ENCODE measurements at regions not wholly inside any gene's neighbourhood (a gene's known extent, or its start where the extent isn't known, plus 50 kb on each side); places are given as distances from the start of the nearest gene placed in this dataset.

GRCh38 chr5:159667286-159667685 is 249.0 kb upstream of the ADRA1B start:
- Histone ChIP-seq H3K27ac (replicated peaks) (no peak overlapping the region), H3K27me3 (ENCODE audit: insufficient read depth, poor library complexity, severe bottlenecking) (no peaks in the 10 kb centered on the region), H3K4me3 (replicated peaks; ENCODE audit: insufficient read depth, low read length) (no peak overlapping the region)
- no peak for TF ChIP-seq SPI1 (IDR thresholded peaks at IDR 0.05; ENCODE audit: borderline replicate concordance, low read depth)
- no peak for DNase-seq (ENCODE audit: low read depth in 1 of 2, low spot score in 1 of 2)

DNA sequence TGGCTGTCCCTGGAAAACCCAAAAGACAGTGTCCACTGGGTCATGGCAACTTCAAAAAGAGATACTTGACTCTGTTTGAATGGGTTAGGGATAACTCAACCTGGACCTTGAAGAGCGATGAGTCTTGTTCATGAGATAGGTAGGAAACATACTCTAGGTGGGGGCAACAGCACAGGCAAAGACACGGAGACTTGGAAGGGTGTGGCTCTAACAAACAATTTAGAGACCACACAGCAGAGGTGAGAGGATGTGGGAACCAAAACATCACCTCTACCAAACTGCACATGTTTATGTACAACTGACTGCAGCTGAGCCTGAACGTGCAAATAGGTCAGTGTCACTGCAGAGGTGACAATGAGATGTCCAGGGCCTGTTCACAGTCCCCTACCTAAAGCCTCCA is 247.7 kb upstream of the ADRA1B start:
- Histone ChIP-seq H3K27me3 (ENCODE audit: insufficient read depth, poor library complexity, severe bottlenecking) (no peaks in the 10 kb centered on the region), H3K4me3 (replicated peaks; ENCODE audit: insufficient read depth, low read length) (no peak overlapping the region), H3K27ac (replicated peaks) (no peak overlapping the region)
- TF ChIP-seq POLR2AphosphoS5 (IDR thresholded peaks at IDR 0.05; ENCODE audit: low read depth) (no peak), GABPA (IDR thresholded peaks at IDR 0.05; ENCODE audit: low read depth) (no peak), CTCF (IDR thresholded peaks at IDR 0.05; ENCODE audit: insufficient read depth, low read length) (no peak), REST (IDR thresholded peaks at IDR 0.05; ENCODE audit: insufficient replicate concordance, low read depth) (no peak), SPI1 (IDR thresholded peaks at IDR 0.05; ENCODE audit: borderline replicate concordance, low read depth) (no peak)
- DNase-seq (ENCODE audit: low read depth in 1 of 2, low spot score in 1 of 2): no peak

DNA sequence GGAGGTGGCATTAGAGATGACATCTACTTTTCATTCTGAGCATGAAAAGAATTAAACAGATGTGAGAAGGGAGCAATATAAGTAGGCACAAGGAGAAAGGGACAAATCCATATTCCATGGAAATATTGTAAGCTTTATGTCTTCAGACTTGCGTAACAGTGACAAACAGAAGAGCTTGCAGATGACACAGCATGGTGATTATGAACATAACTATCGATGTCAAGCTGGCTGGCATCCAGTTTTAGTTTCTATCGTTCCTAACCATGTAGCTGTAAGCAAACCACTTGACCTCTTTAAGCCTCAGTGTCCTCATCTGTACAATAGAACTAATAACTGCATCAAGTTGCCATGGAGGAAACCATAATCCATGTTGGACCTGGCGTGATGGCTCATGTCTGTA is 246.7 kb upstream of the ADRA1B start:
- no peak for DNase-seq (ENCODE audit: low read depth in 1 of 2, low spot score in 1 of 2)
- Histone ChIP-seq H3K4me3 (replicated peaks; ENCODE audit: insufficient read depth, low read length) (no peak overlapping the region), H3K27me3 (ENCODE audit: insufficient read depth, poor library complexity, severe bottlenecking) (no peaks in the 10 kb centered on the region), H3K27ac (replicated peaks) (no peak overlapping the region)
- no peak for TF ChIP-seq CTCF (IDR thresholded peaks at IDR 0.05; ENCODE audit: insufficient read depth, low read length)

- H3K27ac ChIP-seq (replicated peaks): no peak overlapping the region
- H3K4me3 ChIP-seq (replicated peaks; ENCODE audit: insufficient read depth, low read length): no peak overlapping the region
- no peak for DNase-seq (ENCODE audit: low read depth in 1 of 2, low spot score in 1 of 2)
- no peaks in the 10 kb centered on the region for H3K27me3 ChIP-seq (ENCODE audit: insufficient read depth, poor library complexity, severe bottlenecking)
- no peak for TF ChIP-seq POLR2AphosphoS5 (IDR thresholded peaks at IDR 0.05; ENCODE audit: low read depth)
- no peak for TF ChIP-seq REST (IDR thresholded peaks at IDR 0.05; ENCODE audit: insufficient replicate concordance, low read depth)
- no peak for TF ChIP-seq CTCF (IDR thresholded peaks at IDR 0.05; ENCODE audit: insufficient read depth, low read length)
- TF ChIP-seq SPI1 (IDR thresholded peaks at IDR 0.05; ENCODE audit: borderline replicate concordance, low read depth): no peak
- no peak for TF ChIP-seq GABPA (IDR thresholded peaks at IDR 0.05; ENCODE audit: low read depth)
These were observed 244.4 kb upstream of the ADRA1B start for GRCh38 chr5:159671886-159672285.
